ENCODE measurements at regions not wholly inside any gene's neighbourhood (a gene's known extent, or its start where the extent isn't known, plus 50 kb on each side); places are given as distances from the start of the nearest gene placed in this dataset.

DNA sequence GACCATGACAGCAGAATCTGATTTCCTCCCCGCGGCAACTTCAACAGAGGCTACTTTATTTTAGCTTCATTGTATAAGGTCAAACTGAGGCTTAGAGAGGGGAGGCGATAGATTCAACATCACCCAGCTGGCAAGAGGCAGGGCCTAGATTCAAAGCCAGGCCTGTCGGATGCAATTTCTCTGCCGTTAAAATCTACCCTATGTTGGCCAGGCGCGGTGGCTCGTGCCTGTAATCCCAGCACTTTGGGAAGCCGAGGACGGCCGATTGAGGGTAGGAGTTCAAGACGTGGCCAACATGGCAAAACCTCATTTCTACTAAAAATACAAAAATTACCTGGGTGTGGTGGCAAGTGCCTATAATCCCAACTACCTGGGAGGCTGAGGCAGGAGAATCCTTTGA lies 182.2 kb downstream of the BCOR start:
- DNase-seq (ENCODE audit: low spot score): no peak

- DNase-seq (ENCODE audit: low spot score): no peak
These were observed 175.9 kb downstream of the BCOR start for GRCh38 chrX:39921838-39922237.

- no peak for DNase-seq (ENCODE audit: low spot score)
These were observed 175.3 kb downstream of the BCOR start for GRCh38 chrX:39922488-39922887.

DNA sequence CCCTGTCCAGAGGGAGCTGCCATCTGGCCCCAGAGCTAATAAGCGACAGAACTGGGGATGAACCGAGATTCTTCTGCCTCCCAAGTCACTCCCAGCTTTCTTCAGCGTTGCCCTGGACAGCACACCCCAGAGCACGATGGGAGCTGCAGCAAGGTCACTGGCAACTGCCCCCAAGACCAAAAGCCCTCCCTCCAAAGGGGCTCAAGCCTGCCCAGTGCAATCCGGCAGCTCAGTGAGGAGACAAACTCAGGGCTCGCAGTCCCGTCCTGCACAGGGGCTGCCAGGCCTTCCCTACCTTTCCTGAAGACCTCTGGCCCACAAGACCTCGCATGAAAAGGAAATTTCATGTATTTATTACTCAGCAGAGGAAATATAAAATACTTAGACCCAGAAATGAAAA lies 174.8 kb downstream of the BCOR start:
- no peak for DNase-seq (ENCODE audit: low spot score)

GRCh38 chrX:39927380-39927779 lies 170.4 kb downstream of the BCOR start:
- no peak for DNase-seq (ENCODE audit: low spot score)

DNA sequence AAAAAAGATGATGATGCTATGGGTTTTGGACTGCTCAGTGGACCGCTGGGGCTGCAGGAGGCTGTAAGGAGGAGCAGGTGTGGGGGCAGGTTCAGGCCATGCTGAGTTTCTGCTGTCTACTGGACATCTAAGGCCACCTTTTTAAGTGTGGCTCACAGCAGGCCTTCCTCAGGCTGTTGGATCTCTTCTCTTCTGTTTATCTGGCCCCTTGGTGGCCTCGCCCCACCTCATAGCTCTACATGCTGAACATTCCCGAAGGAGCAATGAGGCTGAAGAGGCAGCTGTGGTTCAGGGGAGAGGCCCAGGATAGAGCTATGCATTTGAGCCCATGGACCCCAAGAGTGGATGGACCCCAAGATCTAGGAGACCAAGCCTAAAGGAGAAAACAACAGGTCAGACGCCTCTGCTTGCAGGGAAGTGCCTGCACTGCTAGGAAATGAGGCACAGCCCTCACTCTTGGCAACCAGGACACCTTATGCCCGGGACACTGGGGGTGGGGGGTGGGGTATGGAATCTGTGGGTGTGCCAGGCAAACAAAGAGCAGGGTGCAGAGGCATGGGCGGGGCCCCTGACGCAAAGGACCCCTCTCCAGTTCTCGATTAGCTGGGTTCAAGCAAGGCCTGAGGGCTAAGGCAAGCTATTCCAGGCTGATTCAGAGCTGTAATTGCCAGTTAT lies 168.9 kb downstream of the BCOR start:
- DNase-seq (ENCODE audit: low spot score): no peak

- no peak for DNase-seq (ENCODE audit: low spot score)
These were observed 168.3 kb downstream of the BCOR start for GRCh38 chrX:39929379-39930025.

GRCh38 chrX:39930786-39931528 lies 166.8 kb downstream of the BCOR start:
- DNase-seq (ENCODE audit: low spot score): no peak

GRCh38 chrX:39931529-39932282 lies 166.1 kb downstream of the BCOR start:
- no peak for DNase-seq (ENCODE audit: low spot score)

GRCh38 chrX:39935411-39936064 lies 162.2 kb downstream of the BCOR start:
- DNase-seq (ENCODE audit: low spot score): no peak

DNA sequence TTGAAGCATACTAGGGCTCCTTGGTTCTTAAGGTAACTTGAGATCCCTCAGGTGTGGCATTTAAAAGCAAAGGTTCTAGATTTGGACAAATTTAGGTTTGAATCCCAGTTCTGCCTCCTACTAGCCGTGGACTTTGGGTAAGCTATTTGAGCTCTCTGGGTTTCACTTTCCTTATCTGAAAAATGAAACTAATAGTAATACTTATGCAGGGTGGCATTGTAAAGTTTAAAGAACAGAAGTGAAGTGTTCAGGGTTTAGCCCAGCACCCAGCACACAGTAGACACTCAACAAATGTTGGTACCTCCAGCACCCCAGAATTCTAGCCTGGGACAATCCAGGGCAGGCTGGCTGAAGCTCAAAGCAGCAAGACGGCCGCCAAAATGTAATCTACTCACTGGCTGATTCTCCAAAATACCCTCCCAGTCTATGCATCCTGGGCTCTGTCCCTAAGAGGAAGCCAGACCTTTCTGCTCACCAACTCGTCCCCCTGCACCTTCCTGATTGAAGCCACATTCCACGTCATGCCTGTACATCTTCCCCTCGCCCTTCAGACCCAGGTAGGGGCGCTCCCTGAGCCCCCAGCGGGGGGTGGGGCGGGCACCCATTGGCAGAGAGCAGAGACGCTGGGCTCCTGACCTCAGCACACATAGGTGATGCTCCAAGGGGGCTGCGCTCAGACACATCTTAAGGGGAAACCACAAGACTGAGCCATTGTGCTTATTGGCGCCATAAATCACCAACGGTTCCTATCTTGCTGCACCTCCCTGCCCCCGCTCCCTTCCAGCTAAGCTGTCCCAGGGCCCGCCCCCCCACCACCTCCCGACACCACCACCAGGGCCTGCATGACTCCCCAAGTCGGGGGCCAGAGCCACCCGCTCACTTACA lies 160.6 kb downstream of the BCOR start:
- no peak for DNase-seq (ENCODE audit: low spot score)

DNA sequence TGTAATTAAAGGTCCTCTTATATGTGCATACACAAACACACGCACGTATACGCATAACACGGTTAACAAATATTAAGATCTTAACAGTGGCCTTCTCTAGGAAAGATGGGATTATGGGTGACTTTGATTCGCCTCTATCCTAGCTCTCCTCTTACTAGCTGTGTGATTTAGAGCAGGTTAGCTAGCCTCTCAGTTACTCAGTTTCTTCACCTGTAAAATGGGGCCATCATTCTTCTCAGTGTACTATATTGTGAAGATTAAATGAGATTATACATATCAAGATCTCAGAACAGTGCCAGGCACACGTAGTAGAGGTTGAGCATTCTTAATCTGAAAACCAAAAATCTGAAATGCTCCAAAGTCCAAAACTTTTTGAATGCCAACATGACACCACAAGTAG lies 159.3 kb downstream of the BCOR start:
- no peak for DNase-seq (ENCODE audit: low spot score)

- DNase-seq (ENCODE audit: low spot score): no peak
These were observed 158.1 kb downstream of the BCOR start for GRCh38 chrX:39939678-39940077.

DNA sequence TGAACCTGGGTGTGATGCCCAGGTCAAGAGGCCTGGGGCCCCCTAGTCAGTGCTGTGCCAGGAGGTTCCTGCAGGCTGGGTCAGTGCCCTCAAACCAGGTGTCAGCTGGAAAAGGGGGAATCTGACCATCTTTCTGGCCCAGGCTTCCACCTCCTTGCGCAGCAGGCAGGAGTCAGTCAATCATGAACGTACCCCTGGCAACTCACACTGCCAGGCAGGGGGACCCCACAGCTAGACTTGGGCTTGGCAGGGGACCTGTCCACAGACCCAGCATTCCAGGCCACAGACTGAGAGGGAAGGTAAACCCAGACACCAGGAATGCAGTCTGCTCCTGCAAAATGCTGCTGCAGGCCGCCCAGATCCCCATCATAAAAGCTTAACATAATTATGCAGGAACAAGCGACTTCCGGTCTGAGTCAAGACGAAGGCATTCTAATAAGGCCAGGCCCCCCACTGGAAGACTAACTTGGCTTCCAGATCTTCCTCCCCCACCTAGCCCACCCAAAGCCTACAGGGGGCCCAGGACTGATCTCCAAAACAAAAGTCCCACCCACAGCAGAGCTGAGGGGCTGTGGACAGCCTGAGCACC lies 156.3 kb downstream of the BCOR start:
- DNase-seq (ENCODE audit: low spot score): no peak

DNA sequence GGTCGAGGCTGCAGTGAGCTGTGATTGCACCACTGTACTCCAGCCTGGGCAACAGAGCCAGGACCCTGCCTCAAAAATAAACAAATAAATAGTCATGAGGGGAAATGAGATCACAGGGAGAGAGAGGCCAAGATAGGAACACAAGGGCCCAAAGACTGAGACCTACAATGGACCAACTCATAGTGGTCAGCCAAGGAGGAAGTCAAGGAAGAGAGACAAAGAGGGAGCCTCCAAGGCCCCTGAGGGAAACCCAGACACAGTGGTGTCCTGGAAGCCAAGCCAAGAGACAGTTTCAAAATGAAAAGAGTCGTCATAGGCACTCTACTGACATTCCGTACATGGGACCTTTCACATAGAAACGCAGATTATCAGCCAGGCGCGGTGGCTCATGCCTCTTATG lies 153.3 kb downstream of the BCOR start:
- no peak for DNase-seq (ENCODE audit: low spot score)

- no peak for DNase-seq (ENCODE audit: low spot score)
These were observed 152.0 kb downstream of the BCOR start for GRCh38 chrX:39945709-39946108.

- DNase-seq (ENCODE audit: low spot score): peak; percentile 41
These were observed 150.9 kb downstream of the BCOR start for GRCh38 chrX:39946822-39947221.

DNA sequence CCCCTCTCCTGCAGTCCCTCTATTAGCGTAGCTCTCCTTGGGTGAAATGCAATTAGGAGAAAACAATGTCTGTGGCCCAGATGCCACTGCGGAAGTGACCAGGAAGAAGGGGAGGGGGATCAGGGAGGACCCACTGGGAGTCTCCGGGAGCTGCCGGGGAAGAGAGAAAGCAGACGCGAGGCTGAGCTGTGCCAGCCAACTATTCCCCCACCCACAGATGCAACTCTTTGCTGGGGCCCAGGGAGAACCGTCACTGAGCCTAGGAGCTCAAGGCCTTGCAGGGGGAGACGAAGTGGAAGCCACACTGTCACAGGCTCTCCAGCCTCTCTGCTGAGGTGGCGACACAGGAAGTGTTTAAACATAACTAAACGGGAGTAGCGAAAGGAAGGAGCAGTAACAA lies 149.2 kb downstream of the BCOR start:
- no peak for DNase-seq (ENCODE audit: low spot score)

GRCh38 chrX:39950018-39950688 lies 147.6 kb downstream of the BCOR start:
- DNase-seq (ENCODE audit: low spot score): peak; percentile 46

- no peak for DNase-seq (ENCODE audit: low spot score)
These were observed 144.8 kb downstream of the BCOR start for GRCh38 chrX:39952989-39953388.
